Activated B cell treated with CpG ODN at 0.5 μM for 24 hours (primary cell): ENCODE measurements at regions not wholly inside any gene's neighbourhood (a gene's known extent, or its start where the extent isn't known, plus 50 kb on each side); places are given as distances from the start of the nearest gene placed in this dataset.

Experiments
- ATAC-seq: fragments of 200-7000 bp; cut with Tn5 transposase; one replicate; pipeline ENCODE4 v1.10.0; 2021; ENCODE audit warnings: low read depth, mild to moderate bottlenecking, moderate library complexity
- CTCF ChIA-PET: fragments of 350-600 bp; sonication (Branson Sonifier 250); formaldehyde crosslinking; loops from one replicate; lab custom pipeline; 2021; ENCODE audit warnings: antibody characterized with exemption; lab: Charles Lee
- POLR2A ChIA-PET: fragments of 350-600 bp; sonication (Branson Sonifier 250); formaldehyde crosslinking; loops from one replicate; lab custom pipeline; 2021; ENCODE audit warnings: antibody characterized with exemption; lab: Charles Lee
- DNase-seq: peaks from one replicate; pipeline ENCODE4 v3.0.0; 2022
- H3K27ac Mint-ChIP-seq: one replicate; pipeline ENCODE4 v1.8.0; 2020; ENCODE audit warnings: mixed read lengths
- H3K27me3 Mint-ChIP-seq: one replicate; pipeline ENCODE4 v1.8.0; 2021; ENCODE audit warnings: mixed read lengths
- H3K36me3 Mint-ChIP-seq: one replicate; pipeline ENCODE4 v1.8.0; 2021; ENCODE audit warnings: low read depth, mixed read lengths
- H3K4me1 Mint-ChIP-seq: one replicate; pipeline ENCODE4 v1.8.0; 2021; ENCODE audit warnings: mixed read lengths
- H3K4me3 Mint-ChIP-seq: one replicate; pipeline ENCODE4 v1.8.0; 2020; ENCODE audit warnings: mild to moderate bottlenecking, mixed read lengths
- H3K9me3 Mint-ChIP-seq: one replicate; pipeline ENCODE4 v1.8.0; 2020; ENCODE audit warnings: mixed read lengths
- intact Hi-C: fragments of 100-400 bp; cut with micrococcal nuclease; formaldehyde crosslinking; loops from one replicate; pipeline ENCODE4 v1.15.1; 2024
- TF ChIP-seq, protein P1 (sequence below): fragments of 200-600 bp; IDR thresholded peaks from one replicate; pipeline ENCODE4 v1.8.0; 2022; ENCODE audit warnings: antibody characterized with exemption, mild to moderate bottlenecking

DNA sequence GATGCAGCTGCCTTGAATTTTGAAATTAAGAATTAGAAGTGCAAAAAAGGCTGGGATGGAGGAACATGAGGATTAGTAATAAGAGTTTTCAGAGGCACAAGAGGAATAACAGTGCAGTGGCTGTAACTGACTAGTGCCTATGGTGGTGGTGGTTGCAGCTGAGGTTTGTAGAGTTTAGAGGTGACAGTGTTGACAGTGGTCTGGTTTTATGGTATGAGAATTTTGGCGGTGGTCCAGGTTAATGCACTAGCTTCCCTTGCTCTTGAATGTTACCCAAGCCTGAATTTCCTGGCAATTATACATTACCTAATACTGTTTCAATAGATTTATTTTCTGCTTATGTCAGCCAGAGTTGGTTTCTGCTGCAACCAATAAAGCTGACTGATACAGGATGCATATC is 112.8 kb upstream of the C11orf87 start:
- ChIA-PET POLR2A (no interaction called here), CTCF (no interaction called here)
- Mint-ChIP-seq H3K36me3 (no peaks in the 10 kb centered on the region), H3K4me1 (no peaks in the 10 kb centered on the region), H3K27ac (no peak overlapping the region), H3K9me3 (no peaks in the 10 kb centered on the region), H3K4me3 (no peak overlapping the region), H3K27me3 (no peaks in the 10 kb centered on the region)
- TF ChIP-seq, protein P1, sequence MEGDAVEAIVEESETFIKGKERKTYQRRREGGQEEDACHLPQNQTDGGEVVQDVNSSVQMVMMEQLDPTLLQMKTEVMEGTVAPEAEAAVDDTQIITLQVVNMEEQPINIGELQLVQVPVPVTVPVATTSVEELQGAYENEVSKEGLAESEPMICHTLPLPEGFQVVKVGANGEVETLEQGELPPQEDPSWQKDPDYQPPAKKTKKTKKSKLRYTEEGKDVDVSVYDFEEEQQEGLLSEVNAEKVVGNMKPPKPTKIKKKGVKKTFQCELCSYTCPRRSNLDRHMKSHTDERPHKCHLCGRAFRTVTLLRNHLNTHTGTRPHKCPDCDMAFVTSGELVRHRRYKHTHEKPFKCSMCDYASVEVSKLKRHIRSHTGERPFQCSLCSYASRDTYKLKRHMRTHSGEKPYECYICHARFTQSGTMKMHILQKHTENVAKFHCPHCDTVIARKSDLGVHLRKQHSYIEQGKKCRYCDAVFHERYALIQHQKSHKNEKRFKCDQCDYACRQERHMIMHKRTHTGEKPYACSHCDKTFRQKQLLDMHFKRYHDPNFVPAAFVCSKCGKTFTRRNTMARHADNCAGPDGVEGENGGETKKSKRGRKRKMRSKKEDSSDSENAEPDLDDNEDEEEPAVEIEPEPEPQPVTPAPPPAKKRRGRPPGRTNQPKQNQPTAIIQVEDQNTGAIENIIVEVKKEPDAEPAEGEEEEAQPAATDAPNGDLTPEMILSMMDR = no peak
- DNase-seq (no peak), ATAC-seq (no peak)
- intact Hi-C loops = no loop called here

DNA sequence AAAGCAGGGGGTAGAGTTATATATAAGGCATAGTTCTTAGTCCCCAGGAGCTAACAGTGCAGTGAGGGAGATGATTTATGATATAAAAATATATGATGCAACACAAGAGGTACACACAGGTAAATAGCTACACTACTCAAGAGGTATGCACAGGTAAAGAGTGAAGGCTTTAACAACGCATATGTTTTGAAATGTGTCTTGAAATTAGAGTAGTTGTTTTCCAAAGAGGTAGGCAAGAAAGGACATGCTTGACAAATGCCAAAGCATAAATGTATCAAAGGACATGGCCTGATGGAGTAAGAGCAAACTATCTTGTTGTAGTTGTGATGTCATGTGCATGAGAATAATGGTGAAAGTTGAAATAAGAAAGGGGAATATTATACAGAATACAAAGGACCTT is 104.3 kb upstream of the C11orf87 start:
- intact Hi-C loops = no loop called here
- H3K9me3 Mint-ChIP-seq = no peaks in the 10 kb centered on the region
- ATAC-seq (no peak), DNase-seq (no peak)
- no peaks in the 10 kb centered on the region for H3K4me1 Mint-ChIP-seq
- H3K27ac Mint-ChIP-seq = no peak overlapping the region
- H3K27me3 Mint-ChIP-seq = no peaks in the 10 kb centered on the region
- POLR2A ChIA-PET = no interaction called here
- H3K36me3 Mint-ChIP-seq = no peaks in the 10 kb centered on the region
- TF ChIP-seq, protein P1 = no peak
- CTCF ChIA-PET = no interaction called here
- H3K4me3 Mint-ChIP-seq = no peak overlapping the region

DNA sequence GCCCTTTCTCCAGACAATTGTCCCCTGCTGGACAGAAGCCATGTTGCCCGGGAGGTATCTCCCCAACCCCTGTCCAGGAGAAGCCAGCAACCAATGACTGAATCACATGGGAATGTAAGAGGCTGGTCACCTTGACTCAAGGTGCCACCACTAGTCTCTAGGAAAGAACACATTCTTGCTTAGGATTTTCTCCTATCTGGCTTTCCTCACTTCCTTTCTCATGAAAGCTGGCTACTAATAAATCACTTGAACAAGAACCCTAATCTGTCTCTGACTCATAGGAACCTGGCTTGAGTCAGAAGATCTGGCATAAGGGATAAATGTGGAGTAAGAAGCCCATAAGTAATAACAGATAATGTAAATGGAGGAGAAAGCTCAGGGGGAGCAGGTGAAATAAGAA is 101.4 kb upstream of the C11orf87 start:
- no peaks in the 10 kb centered on the region for H3K36me3 Mint-ChIP-seq
- H3K4me3 Mint-ChIP-seq = no peak overlapping the region
- ChIA-PET CTCF (no interaction called here), POLR2A (no interaction called here)
- H3K9me3 Mint-ChIP-seq = no peaks in the 10 kb centered on the region
- TF ChIP-seq, protein P1 = no peak
- no peaks in the 10 kb centered on the region for H3K27me3 Mint-ChIP-seq
- ATAC-seq = no peak
- no peak for DNase-seq
- H3K4me1 Mint-ChIP-seq = no peaks in the 10 kb centered on the region
- H3K27ac Mint-ChIP-seq = no peak overlapping the region
- intact Hi-C loops = no loop called here

DNA sequence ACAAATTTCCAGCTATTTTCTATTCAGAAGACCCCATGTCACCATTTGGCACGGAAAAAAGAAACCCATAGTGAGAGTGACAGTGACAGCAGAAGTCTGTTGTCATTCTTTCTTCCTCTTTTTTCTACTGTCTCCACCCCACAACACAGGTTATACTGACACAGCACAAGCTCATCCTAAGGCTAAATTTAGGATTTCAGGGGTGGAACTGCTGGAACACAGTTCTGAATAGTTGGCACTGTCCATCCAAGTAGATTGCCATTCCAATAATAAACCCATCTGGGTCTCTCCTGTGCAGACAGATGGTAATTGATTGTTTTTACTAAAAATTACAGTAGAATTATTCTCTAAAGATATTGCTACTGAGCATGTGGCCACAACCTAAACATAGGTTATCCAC is 95.2 kb upstream of the C11orf87 start:
- Mint-ChIP-seq H3K4me1 (no peaks in the 10 kb centered on the region), H3K36me3 (no peaks in the 10 kb centered on the region), H3K27me3 (no peaks in the 10 kb centered on the region), H3K9me3 (peaks cover 3% of the 10 kb centered on the region), H3K27ac (no peak overlapping the region), H3K4me3 (no peak overlapping the region)
- TF ChIP-seq, protein P1 = no peak
- ATAC-seq (no peak), DNase-seq (no peak)
- intact Hi-C loops = no loop called here
- ChIA-PET CTCF (no interaction called here), POLR2A (no interaction called here)

DNA sequence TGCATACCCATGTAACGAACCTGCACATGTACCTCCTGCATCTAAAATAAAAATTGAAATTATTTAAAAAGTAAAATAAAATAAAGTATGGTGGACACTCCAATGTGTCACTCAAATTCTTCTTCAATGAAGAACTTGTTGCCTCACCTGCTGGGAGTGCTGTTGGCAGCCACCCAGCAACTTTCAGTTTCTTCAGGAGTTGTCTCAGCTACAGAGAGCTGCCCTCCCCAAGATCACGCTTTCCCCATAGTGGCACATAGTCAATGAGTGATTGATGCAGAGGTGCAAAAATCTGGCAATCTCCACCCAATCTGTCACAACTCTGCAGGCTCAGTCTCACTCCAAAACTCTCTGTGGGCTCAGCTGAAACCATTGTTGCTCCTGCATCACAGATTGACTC is 92.3 kb upstream of the C11orf87 start:
- Mint-ChIP-seq H3K36me3 (no peaks in the 10 kb centered on the region), H3K27me3 (no peaks in the 10 kb centered on the region), H3K9me3 (peaks cover 3% of the 10 kb centered on the region), H3K4me3 (no peak overlapping the region), H3K27ac (no peak overlapping the region), H3K4me1 (no peaks in the 10 kb centered on the region)
- TF ChIP-seq, protein P1 = no peak
- DNase-seq (no peak), ATAC-seq (no peak)
- POLR2A ChIA-PET = no interaction called here
- CTCF ChIA-PET = no interaction called here
- intact Hi-C loops = no loop called here
